Stimulated activated CD4-positive, alpha-beta T cell treated with anti-CD3 and anti-CD28 coated beads, TNF-alpha, amount 100 ng/mL, for 48 hours (primary cell): ENCODE measurements at regions not wholly inside any gene's neighbourhood (a gene's known extent, or its start where the extent isn't known, plus 50 kb on each side); places are given as distances from the start of the nearest gene placed in this dataset.

Experiments
- DNase-seq, 3 donors: peaks; one replicate each; pipeline ENCODE4 v3.0.0-alpha.2; 2020; ENCODE audit warnings: low read depth in 3 of 3

DNA sequence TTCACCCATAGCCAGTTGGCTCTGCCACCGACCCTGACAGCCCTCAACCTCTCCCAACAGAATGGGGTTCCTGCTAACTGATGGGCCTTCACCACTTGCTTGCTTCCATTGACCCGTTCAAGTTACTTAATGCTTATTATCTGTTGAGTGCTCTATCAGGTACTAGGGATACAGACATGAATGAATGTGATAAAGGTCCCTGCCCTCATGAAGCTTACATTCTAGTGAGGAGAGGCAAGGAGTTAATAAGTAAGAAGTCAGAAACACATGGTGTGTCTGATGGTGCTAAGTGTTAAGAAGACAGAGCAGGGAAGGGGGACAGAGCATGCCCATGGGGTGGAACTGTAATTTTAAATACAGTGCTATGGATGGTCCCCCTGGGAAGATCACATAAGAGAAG, 107.5 kb upstream of the JUN start:
- DNase-seq, result no peak

DNA sequence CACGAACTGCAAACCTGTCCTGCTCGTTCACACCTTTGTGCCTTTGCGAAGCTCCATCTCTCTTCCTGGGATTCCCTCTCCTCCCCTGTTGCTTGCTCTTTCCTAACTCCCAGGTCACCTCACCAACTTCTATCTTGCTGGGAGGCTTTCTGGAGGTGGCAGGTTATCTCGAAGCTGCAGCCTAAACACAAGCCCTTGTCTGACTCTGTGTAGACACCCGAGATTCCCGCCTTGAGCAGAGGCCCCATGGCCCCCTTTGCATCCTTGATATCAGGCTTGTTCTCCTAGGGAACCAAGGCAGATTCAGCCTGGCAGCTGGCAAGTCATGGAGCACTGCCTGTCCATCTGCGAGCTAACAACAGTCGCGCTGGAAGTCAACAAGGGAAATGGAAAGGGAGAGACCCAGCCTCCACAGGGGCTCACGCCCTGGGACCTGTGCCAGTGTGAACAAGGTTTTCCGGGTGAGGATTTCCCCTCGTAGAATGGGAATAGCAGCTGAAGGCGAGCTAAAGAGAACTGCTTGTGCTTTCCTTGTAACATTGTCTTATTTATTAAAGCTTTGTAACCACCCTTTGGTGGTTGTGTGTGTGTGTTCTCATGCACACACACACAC, 109.5 kb upstream of the JUN start:
- no peak for DNase-seq

DNA sequence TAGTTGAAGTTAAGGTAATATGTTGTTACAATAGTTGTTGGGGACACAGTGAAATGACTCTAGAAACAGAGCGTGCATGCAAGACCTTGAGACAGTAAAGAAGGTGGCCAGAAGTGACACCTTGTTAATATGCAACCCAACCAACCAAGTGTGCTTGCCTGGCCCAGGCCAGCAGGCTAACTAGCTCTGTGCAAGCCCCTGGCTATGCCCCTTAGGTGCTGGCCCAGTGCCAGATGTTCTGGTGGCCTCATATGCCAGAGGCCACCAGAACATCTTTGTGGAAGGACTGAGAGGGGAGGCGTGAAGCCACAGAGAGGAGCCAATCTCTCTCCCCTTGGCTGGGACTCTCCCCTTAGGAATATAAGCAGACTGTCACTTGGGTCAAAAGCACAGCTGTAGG, 111.2 kb upstream of the JUN start:
- DNase-seq, result no peak

DNA sequence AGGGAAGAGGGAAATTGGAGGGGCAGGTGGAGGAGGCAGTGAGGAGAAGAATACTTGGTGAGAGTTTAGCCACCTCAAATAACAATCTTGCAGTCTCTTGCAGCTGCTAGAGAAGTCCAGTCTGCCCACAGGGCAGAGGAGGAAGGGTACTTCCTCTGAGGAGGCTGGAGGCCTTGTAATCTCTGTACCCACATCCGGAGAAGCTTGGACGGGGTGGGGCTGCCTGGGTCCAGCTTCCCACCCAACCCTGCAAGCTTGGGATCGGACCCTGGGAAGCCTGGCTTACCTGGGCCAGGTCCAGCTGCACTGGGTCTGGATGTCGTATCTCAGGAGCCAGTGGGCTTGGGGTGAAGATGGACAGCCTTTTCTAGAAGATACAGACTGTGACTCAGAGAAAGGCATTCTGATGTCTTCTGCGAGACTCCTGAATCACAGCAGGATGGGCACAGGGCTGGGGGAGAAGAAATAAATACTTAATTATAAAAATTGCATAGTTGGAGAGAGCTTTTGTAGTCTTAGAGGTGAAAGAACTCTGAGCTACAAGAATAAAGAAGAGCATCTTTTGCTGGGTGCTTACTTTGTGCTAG, 111.8 kb upstream of the JUN start:
- no peak for DNase-seq

DNA sequence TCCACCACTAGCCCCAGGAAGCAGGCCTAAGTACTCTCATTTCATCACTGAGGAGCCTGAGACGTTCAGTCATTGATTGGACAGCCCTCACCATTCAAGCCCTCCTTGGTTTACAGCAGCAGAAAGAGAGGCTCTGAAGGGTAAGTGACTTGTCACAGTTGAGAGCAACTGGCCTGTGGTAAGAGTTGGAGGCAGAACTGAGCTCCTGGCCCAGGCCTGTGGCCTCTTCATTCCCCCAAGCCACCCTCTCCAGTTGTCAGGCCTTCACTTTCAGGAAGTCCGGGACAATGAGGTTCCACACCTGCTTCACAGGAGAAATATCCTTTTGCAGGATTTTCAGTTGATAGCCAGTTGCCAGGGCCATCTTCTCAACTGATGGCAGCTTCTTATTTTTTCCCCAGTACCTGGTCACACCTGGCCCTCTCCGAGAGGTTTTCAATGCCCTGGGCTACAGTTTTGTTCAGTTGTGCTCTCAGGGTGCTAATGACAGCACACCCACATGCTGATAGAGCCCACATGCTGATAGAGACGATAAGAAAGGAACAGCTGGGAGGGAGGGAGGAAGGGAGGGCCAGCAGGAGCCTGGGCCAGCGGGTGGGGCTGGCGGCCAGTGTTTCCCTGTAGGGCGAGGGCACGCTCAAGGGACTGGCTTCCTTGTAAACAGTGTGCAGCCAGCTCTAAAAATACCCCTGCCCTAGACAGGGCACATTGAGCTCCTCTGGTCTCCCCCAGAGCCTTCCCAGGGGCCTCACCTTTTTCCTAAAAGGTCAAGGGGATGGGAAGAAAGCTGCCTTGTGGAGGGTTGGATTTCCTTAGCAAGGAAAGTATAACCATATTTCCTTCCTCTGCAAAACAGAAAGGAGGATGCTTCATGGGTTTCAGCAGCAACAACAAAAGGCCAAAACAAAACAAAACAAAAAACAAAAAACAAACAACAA, 112.7 kb upstream of the JUN start:
- DNase-seq, result no peak

DNA sequence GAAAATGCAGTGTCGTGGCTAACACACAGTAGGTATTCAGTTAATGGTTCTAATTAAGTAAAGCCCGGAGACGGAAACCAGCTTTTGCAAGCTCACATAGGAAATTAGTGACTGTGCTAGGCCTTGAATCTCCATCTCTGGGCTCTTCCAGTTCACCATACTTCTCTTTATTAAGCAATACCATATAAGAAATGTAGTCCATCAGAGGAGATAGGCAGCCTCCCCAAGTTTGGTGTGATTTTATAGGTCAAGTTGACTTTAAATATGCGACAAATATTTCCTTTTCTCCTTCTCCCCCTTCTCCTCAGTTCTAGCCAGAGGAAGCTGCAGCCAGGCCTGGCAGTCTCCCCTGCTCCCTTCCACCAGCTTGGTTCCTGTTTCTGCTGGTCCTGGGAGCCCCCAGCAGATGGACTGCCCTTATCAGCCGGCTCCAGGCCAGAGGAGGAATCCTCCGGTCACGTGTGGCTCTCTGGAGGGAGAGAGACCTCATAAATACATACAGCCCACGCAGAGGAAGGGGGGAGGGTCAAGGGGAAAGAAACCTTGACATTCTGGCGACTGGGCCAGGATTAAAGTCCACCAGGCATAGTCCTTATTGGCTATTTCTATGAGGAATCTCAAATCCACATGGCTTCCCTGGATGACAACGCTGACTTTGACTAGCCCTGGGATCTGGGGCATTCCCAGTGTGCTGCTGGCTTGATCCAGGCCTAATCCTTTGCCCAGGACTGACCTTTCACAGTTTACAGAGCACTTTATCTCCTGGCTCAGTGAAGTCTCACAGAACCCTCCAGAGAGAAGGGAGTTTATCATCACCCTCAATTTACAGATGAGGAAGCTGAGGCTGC, 115.1 kb upstream of the JUN start:
- no peak for DNase-seq

DNA sequence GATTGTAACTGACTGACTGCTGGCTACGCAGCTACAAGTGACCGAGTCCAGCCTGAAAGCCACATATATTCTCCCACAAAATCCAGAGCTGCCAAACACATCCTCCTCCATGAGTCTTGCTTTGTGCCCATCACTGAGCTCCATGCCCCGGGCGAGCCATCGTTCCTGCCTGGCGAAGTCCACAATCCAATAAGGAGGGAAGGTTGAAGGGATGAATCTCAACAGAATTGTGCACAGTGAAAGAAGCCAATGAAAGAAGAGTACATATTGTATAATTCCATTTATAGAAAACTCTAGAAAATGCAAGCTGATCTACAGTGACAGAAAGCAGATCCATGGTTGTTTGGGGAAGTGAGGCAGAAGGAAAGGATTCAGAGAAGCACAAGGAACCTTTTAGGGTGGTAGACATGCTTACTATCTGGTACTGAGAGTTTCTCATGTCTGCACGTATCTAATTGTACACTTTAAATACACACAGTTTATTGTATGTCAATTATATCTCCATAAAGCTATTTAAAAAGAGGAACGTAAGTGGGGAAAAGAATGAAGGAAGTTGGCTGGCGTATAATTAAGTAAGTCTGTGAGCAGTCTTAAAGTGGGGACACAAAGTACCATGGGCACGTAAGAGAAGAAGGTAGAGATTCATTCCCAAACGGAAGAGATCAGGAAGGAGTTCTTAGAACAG, 115.9 kb upstream of the JUN start:
- no peak for DNase-seq

DNA sequence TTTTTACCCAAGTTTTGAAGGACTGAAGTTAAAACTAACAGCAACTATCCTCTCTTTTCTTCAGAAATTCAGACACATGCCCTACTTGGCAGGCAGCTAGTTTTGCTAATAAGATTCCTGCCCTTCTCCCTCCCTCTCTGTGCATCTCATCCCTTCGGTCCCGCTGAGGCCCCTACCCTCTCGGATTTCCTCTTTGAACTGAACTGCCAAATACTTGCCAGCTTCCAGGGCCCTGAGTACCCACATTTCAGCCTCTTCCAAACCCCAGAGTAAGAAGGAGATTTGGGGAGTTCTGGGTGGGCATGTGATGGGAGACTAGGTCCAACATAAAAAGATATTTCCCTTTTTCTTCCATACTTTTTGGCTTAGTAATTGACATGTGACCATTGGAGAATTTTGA, 116.5 kb upstream of the JUN start:
- no peak for DNase-seq

DNA sequence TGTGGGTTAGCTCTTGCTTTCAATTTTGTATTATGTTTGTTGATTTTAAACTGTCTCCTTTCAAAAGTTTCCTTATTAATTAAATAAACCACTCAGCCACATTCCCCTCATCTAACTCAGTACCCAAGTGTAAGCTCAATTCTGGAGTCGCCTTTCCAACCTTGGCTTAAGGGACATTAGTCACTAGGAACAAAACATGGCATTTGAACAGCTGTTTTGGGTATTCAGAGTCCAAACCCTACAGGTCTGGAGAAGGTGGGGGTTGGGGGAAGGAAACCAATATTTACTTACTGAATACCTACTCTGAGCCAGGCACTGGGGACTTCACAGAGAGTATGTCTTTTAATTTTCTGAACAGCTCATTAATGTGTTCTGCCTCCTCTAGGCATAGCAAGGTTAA, 117.2 kb upstream of the JUN start:
- no peak for DNase-seq

DNA sequence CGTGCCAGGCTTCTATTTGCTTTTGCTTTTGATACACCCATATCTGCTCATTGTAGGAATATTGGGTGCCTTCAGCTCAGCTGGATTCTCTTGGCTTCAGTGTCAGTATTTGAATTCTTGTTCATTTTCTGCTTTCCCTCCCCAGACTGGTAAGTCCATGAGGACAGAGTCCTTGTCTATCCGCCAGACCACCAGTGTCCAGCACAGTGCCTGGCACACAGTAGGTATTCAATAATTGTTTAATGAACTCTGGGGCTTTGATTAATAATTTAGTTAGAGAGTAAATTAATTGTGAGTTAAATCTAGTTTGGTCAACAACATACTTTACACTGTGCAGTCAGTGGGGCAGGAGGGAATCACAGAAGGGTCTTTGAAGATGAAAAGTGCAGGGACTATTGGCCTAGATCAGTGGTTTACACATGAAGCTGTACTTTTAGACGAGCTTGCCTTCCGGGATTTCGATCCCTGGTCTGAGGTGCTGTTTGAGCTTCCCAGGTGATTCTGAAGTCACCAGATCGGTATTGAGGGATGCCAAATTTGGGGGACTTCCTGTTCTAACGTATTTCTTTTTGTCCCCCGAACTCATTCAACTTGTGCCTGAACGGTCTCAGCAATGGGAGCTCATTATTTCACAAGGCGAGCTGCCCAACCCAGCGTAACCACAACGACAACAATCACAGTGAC, 119.1 kb upstream of the JUN start:
- no peak for DNase-seq

DNA sequence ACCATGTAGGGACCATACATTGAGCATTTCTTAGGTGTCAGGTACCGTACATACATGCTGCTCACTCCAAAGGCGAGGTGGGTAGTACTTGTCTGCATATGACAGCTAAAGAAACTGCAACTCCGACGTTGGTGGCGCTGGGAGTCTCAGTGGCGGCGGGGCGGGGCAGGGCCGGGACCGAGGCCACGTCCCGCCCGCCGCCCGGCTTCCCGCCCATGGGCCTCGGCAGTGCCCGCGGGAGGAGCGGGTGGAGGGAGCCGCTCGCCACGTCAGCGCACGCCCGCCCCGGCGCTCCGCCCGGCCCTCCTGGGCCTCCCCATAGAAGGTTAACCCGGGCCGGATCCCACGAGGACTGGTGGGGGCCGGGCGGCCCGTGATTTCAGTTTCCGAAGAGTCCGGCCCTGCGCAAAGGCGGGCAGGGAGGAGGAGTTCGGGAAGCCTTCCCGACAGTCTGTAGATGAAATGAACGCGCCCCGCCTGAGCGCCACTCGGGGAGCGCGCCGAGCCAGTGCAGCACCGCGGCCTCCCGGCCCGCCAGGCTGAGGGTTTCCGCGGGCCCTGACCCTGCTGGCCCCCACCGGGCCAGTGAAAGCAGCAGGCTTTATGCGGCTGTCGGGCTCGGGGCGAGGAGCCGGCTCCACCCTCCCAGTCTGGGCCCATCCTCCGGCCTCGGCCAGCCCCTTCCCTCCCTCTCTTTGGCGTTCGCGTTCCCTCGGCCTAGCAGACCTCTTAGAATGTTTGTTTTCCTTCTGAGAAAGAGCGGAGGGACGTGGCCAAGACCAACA, 119.9 kb upstream of the JUN start:
- peak; percentile 67 to 84 (median 77) for DNase-seq

DNA sequence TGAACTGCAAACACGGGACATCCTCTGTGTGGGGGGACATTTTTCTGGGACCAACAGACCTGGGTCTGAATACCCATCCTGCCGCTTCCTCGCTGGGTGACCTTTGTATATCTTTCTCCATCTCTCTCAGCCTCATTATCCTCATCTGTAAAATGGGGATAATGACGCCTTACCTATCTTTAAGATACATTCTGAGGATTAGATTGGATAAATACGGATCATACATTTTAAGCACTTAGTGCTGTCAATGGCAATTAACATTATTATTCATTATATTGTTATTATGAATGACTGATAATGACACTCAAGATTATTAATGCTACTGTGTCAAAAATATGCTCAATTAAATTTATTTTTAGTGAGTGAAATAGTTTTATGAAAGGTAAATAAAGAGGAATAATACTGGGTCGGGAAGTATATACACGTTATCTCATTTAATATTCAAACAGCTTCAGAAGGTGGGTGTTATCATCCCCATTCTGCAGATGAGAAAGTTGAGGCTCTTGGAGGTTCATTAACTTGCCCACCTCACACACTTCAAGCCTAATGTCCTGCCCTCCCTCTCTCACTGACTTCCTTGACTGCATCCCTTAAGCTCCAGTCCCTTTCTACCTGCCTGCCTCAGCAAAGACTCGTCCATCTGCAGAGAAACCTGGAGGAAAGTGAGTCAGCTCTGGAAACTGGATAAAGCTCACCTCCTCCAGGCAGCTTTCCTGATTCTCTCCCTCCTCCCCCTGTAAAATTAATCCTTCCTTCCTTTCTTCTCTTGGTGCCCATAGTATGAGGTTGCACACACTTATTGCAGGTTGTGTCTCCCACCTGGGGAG, 120.7 kb upstream of the JUN start:
- no peak for DNase-seq

DNA sequence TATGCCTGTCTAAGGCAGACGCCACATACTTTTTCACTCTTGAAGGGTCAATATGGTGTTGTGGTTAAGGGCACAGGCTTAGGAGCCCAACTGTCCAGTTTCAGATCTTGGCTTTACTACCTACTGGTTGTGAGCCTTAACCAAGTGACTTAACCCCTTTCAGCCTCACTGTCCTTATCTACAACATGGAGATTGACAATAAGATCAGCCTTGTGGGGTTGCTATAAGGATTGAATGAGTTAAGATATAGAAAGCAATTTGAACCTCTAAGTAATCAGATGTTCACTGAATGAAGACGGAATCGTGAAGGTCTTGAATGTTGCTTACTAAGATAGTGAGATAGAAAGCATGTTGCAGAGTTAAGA, 121.3 kb upstream of the JUN start:
- DNase-seq, result no peak

DNA sequence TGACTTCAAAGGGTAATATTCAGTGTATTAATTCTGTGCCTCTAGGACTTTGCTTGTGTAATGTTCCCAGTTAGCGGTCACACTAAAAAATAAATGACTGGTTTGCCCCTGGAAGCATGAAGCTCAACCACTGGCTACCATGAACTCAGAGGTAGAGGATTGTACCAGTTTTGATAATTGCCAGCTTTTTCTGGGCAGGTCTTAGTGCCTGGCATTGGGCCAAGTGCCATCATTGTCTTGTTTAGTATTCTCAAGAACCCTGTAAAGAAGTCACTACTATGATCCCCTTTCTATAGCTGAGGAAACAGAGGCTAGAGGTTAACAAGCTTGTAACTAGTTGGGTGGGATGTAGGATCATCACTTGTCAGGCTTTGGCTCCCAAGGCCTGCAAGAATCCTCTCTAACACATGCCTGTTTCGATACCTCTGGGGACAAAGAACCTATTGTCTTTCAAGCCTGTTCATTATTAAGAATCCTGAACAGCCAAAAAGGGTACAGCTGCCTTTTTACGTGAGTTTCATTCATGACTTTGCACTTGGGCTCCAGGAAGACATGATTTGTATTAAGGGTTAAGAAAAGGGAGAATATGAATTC, 121.9 kb upstream of the JUN start:
- no peak for DNase-seq

DNA sequence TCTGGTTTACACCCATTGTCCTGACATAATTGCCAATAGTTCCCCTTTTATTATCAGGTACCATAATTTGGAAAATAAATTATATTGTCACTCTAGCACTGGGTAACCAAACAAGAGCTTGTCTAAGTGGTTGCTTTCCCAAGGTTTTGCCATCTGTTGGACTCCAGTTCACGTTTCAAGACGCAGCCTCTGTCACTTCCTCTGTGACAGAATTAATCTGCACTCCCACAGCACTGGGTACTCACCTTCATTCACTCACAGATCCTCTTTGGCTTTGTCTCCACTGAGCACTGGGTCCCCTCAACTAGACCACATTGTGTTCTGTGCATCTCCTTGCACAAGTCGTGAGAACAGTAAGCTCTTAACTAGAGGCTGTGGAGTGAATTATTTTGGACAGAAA, 123.6 kb upstream of the JUN start:
- no peak for DNase-seq

DNA sequence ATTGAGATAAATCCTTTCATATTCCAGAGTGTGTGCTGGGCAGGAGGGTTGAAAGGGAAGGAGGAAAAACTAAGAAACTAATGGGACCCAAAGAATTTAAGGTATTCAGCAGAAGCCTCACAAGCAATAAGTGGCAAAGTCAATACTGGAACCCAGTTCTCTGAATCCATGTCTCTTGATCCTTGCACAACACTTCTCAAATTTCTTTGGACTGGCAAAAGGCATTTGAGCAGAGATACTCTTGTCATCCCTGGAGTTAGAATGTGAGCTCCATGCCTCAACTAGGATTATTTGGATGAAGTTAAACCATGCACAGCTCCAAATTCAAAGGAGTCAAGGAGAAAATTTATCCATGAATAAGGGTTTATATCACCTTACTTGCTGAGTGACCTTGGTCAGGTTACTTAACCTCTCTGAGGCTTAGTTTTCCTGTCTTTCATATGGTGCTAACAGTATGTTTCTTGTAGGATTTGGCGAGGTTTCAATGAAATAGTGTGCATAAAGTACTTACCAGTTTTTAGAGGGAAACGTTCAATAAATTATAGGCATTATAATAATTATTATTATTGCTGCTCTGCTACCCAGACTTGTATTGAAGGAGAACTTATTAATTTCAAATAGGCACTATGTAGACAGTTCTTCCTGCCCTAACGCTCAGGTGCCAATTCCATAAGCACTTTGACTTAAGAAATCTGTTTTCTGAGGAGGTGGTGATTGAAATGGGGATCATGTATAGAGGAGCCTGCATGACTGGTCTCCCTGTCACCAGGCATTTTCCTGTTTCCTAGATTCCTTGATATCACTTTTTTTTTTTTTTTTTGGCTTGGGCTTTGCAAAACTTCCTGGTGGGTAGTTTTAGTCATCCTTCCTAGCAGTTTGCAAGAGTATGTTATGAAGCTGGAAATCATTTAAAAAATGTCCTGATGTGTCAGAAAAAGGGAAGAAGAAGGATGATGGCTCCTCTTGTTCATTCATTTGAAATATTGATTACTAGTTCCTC, 125.0 kb upstream of the JUN start:
- no peak for DNase-seq

DNA sequence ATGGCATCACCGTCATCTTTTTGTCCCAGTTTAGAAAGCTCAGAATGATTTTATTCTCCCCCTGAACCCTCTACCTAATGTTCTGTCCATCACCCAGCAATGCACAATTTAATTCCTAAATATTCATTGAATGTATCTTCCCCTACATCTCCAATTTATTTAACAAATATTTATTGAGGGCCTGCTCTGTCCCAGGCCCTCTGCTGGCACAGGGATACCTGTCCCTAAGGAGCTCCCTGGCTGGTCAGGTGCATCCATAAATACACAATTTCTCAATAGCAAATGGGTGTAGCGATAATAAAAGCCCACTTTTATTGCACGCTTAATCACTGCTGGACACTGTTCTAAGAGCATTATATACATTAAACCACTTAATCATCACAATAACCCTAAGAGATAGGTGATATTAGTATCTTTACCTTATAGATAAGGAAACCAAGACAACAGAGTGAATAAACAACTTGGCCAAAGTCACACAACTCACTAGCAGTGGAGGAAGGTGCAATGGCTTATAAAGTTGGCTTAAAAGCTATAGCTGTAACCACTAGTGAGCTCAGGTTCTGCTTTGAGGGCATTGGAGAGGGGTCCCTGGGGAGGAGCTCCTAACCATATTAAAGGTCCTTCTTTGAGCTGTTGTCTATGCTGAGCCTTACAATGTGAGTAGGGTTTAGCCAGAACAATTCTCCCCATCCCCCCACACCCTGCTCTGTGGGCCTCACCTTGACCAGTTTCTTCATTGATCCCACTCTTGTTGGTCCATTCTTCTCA, 126.3 kb upstream of the JUN start:
- no peak for DNase-seq
